ENCODE measurements at regions not wholly inside any gene's neighbourhood (a gene's known extent, or its start where the extent isn't known, plus 50 kb on each side); places are given as distances from the start of the nearest gene placed in this dataset.
"Not testable (repeated sequence)": the region's sequence is repeated elsewhere in the genome, so short reads cannot be mapped to it uniquely, and the experiment has no call there.

DNA sequence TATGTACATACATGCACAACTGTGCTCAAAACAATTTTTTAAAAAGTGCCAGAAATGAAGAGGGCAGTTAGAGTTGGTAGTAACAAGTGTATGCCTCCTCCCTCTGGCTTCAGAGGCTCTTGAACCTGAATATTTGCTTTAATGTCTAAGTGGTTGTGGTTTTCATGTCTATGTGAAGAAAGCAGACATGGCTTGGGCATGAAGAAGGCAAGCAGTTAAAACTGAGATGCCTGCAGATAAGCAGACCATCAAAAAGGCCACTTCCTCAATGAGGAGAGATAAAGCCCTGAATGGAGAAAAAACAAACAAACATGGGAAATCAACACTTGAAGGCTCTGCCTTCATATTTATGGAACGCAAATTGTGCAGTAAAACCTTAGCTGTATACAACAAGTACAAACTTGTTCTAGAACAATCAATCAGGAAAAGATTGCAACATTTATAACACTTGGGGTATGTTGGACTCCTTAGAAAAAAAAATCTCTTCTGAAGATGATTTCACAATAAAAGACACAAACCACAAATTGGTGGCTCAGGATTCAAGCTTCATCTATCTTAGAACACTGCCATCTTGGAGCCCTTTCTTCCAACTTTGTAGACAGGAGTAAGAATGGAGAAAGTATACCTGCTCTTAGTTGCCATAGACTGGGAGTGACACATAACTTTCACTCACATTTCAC lies 52.7 kb upstream of the PLA2G4A start:
- no peak for DNase-seq

DNA sequence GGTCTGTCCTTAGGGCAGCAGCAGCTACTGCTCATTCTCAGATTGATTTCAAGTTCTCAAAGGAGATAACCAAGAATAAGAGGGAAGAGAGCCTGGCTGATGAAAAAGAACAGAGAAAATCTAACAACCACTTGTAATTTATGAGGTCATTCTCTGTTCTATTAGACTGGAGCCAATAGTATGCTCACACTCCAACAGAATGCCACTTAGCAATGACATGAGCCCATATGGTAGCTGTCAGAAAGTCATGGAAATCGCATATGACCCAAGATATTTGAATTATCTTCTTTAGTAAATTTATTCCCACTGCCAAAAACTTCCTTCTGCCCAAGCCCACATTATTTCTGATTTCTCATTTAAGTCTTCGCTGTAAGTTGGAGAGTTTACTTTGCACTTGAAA lies 53.7 kb upstream of the PLA2G4A start:
- DNase-seq: no peak

DNA sequence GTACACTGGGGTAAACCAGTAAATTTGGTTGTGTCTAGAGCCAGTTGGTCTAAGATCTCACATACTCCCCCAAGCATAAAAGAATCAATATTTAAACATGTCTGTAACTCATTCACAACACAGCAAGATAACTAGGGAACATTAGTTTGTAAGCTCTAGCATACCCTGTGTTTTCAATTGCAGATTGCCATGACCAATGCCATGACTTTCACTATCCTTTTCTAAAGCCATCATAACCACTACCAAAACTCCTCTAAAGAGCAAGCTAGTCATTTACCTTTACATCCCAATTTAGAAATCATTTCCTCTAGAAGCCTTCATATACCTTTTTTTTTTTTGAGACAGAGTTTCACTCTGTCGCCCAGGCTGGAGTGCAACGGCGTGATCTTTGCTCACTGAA lies 56.5 kb upstream of the PLA2G4A start:
- no peak for DNase-seq

DNA sequence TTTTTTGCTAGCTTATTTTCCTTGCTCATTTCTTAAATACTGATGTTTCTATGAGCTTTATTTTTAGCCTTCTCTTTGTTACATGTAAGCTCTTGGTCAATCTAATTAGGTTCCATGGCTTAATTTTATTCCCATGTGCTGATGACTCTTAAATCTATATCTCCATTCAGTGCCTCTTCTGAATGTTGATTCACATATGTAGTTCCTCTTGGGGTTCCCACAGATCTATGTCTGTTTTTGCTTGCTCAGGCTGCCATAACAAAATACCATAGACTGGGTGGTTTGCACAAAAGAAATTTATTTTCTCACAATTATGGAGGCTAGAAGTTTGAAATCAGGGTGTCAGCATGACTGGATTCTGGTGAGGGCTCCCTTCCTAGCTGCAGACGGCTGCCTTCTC lies 58.3 kb upstream of the PLA2G4A start:
- DNase-seq: no peak

DNA sequence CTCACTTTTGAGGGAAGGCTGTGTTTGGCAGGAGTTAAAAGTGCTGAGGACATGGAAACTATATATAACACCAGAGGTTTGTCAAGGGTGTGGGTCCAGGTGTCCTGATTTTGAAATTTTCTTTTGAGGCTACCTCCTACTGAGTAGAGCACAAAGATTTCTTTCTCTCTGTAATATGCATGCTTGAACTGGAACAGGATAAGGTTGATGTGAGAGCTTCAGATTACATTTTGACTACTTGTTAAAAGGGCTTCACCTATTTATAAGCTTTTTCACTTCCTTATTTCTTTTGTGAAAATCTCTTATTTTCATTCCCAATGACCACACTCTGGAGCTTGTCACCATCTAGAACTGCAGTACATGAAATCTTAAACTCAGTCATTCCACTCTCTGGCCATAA lies 59.8 kb upstream of the PLA2G4A start:
- DNase-seq: no peak

DNA sequence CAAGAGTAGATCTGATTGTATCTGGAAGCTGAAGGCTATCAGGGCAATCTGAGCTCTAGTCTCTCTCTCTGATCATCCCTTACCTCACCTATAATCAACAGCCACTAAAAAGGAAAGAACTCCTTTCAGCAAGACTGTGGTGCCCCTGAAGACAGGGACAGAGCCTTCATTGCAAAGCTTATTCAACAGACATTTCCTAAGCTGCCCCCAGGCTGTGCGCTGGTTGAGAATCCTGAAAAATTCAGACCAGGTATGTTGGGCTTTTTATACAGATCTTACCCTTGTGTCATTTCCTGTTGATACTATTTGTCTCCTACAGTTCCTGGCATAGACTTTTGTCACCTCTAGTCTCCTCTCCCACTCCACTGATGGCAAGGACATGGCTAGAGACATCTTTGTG lies 63.3 kb upstream of the PLA2G4A start:
- no peak for DNase-seq

DNA sequence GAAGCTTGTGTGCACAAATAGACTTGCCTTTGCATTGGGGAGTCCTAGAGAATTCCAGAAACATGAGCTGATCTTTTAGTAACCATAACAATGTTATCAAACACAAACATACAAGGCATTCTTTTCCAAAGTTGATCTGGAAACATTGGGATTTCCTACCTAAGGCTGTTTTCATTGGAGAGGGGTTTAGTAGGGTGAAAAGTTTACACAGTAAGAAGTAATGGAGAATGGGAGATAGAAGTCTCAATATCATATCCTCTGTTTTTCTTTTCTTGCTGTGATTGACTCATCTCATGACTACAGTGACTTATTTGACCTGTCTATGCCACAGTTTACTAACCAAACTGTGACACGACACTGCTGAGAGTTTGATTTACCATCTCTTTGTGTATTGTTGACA lies 65.6 kb upstream of the PLA2G4A start:
- no peak for DNase-seq

DNA sequence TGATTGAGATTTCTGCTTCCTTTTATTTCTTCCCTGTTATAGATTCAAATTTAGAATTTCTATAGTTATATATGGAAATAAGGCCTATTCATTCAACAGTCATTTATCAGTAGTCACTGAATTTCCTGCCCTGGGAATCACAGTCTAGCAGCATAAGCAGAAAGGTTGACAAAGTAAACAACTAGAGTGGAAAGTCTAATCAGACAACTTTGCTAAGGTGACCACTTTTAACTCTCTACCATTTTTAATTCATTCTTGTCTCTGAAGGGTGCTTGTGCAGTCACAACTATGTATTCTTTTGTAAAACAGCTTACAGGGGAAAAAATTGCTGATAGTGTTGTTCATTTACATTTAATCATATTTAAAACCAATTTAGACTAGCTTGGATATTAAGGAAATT lies 66.1 kb upstream of the PLA2G4A start:
- DNase-seq: no peak

DNA sequence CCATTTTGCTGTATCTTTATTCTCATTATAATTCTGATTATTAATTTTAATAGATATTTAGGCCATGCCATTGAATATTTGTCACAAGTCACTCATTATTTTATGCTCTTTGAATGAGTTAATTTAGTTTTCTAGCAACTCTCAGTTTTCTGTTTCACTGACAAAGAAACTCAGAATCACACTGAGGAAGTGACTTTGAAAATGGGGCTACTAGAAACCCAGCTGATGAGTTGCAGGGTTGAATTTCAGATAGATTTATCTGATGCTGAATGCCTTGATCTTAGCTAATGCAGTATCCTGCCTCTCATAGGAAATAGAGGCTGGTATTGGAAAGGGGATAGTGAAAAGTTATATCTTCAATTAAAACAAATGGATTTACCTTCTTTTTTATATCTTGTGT lies 67.4 kb upstream of the PLA2G4A start:
- DNase-seq: no peak

DNA sequence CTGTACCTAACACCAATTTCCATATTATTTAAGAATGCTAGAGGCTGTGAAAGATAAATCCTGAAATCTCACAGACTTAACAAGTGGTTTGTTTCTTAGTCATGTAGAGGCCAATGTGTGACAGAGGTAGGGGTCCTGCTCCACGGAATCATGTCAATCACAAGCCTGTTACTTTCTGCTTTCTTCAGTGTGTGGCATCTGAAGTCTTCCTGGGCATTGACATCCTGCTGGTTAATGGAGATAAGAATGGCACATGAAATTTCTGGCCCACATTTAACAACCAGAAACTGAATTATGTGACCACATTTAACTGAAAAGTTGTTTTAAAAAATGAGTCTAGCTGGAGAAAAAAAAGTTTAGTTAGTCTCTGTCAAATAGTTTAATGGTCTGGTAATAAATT lies 68.3 kb upstream of the PLA2G4A start:
- DNase-seq: no peak

DNA sequence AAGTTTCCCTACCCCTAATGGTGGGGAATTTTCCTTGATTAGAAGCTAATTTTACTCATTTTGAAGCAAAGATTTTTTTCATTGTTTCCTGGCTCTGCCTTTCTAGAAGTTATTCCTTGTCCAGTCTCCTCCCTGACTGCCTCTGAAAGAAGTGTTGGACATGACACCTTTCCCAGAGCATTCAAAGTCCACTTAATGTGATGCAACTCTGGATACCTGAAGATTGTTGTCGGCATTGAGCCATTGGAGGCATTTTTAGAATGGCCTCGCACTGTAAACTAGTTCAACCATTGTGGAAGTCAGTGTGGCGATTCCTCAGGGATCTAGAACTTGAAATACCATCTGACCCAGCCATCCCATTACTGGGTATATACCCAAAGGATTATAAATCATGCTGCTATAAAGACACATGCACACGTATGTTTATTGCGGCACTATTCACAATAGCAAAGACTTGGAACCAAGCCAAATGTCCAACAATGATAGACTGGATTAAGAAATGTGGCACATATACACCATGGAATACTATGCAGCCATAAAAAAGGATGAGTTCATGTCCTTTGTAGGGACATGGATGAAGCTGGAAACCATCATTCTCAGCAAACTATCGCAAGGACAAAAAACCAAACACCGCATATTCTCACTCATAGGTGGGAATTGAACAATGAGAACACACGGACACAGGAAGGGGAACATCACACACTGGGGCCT lies 69.7 kb upstream of the PLA2G4A start:
- DNase-seq: not testable (repeated sequence)

DNA sequence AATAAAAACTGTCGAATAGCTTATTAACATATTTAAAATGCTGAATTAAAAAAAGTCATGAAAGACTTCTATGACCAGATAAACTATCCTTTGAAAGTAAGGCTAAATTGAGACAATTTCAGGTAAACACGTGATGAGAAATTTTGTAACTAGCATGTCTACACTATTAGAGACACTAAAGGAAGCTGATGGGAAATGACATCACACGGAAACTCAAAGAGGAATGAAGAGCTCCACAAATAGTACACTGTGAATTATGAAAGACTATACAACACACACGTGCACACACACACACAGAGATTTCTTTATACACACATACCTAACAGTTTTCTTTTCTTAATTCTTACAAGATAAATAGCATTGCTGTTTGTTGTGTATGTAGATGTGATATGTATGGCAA lies 70.9 kb upstream of the PLA2G4A start:
- no peak for DNase-seq

DNA sequence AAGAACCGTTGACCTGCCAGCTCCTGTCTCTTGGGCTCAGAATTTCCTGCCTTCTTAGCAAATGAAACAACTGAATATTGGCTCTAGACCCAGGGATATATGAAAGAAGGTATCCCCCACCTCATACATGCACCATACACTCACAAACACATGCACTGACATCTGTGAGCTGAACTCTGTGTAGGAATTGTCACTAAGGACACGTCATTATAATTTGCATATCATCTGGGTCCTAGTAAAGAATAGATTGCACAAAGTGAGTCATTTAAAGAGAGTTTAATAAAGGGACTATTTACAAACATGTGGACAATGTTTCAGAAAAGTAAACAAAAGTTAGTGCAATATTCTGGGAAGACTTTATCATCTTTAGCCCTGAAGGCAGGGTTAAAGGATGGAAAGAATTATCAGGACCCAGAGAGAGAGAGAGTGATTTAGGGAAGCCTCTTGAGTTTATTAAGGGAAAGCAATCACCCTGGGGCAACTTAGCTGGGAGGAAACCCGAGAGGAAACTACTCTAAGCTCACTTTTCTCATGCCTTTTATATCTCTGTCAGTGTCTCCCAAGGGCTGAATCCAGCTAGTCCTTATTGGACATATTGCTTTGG lies 74.1 kb upstream of the PLA2G4A start:
- no peak for DNase-seq

DNA sequence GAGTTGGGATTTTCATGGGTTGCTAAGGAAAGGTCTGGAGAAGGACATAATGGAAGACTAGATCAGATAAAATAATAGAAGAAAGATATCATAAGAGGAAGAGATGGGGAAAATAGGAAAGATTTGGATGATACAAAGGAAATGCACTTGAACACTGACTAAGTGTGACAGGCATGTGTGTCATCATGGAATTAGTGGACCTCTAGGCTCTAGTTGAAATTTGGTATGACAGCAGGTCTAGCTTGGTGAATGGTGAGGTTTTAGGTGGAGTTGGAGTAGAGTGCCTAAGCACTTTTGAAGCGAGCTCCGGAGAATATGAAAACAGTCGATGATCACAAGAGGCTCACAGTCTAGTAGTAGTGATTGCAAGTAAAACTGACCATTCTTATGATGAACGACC lies 73.0 kb upstream of the PTGS2 start:
- no peak for DNase-seq

DNA sequence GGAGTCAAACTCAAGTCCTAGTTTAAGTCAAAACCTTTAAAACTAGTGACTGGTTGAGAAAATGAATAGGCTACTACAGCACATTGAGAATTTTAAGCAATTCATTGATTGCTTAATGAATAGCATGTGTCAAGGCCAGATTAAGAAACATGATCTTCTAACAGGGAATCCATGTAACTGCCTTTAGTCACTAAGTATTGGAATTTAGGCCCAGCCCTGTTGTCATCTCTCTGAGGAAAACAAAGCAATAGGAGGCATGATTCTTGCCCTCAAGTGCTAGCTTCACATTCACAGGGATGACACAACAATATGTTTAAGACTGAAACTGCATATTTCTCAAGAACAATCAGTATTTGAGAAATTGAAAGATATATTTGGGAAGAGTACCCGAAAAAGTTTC lies 70.0 kb upstream of the PTGS2 start:
- DNase-seq: no peak

DNA sequence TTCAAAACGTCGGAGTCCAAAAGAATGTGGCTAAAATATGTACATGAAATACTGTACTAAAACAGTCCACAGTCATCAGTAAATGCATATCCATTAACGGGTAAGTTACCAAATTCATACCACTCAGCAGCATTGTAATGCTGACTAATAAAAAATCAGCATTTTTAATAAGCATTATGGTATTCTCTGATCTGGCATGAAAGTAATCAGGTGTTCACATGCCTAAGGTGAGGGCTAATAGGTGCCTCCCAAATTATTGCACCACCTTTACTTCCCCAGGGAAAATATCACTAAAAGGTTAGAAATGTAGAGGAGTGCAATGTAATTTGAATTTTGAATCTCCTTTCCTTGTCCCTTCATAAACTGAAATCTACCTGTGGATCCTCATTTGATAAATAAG lies 69.6 kb upstream of the PTGS2 start:
- DNase-seq: no peak

DNA sequence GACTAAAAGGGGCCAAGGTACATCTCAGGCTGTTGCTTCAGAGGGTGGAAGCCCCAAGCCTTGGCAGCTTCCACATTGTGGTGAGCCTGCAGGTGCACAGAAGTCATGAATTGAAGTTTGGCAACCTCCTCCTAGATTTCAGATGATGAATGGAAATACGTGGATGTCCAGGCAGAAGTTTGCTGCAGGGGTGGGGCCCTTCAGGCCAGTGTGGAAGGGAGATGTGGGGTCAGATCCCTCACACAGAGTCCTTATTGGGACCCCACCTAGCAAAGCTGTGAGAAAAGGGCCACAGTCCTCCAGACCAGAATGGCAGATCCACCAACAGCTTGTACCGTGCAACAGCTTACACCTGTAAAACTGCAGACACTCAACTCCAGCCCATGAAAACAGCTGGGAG lies 67.4 kb upstream of the PTGS2 start:
- no peak for DNase-seq

DNA sequence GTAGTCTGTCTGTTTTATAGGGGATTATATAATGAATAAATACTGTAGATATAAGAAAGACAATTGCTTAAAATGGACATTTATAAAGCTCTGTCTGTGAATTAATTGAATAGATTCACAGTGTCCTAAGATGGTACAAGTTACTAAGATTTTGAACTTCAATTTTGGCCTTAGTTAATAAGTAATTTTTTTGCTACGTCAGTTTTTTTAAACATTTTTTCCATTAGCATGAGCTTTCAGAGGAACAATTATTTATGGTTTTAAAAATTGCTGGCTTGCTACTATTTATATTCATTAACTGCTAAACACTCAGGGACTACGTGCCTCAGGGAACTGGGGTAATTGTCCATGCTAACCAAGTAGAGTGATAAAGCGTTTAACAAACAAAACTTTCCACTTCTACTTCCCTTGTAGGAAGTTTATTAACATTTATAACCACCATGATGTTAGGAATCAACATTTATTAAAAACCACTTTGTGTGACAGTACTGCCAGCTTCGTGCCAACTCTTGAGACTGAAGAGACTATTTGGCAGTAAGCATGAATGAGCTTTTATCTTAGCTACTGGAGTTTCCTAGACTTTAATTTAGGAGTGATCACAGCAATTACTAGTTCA lies 65.4 kb upstream of the PTGS2 start:
- no peak for DNase-seq

DNA sequence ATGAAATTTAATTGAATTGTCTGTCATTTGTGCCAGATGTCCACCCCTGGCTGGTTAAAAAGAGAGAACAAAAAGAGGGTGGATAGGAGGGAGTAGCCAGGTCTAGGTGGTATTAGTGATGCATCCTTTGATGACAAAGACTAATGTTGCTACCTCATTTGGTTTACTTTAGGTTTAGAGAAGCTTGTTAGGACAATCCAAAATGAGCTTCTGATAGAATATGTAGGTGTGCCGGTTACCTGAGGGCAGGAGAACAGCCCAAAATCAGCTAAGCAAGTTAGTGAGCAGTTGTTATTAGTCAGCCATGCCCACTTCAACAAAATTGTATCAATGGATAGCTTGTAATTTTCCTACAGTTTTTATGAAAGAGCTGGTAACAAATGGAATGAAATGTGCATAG lies 61.4 kb upstream of the PTGS2 start:
- DNase-seq: no peak

DNA sequence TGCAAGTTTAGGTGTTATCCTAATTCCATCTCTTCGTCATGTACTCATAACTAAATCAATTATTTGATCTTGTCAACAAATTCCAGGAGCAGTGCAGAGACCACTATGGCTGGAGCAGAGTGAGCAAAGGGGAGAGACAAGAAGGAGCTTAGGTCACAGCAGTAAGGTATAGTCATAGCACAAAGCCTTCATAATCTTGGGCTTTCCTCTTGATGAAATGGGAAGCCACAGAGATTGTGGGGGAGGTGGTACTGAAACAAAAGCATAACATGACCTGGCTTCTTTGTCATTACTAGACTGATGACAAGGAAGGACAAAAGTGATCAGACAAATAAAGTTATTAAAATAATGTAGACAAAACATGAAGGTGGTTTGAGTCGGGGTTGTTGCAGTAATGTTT lies 60.1 kb upstream of the PTGS2 start:
- peak; percentile 24 for DNase-seq

DNA sequence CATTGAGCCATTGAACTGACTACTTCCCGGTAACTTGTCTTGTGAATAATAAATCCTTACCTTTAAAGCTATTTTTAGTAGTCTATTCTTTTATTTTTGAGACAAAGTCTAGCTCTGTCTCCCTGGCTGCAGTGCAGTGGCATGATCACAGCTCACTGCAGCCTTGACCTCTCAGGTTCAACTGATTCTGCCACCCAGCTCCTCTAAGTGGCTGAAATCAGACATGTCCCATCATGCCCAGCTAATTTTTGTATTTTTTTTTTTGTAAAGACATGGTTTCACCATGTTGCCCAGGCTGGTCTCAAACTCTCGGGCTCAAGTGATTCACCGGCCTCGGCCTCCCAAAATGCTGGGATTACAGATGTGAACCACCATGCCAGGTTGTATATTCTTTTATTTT lies 59.3 kb upstream of the PTGS2 start:
- DNase-seq: no peak

DNA sequence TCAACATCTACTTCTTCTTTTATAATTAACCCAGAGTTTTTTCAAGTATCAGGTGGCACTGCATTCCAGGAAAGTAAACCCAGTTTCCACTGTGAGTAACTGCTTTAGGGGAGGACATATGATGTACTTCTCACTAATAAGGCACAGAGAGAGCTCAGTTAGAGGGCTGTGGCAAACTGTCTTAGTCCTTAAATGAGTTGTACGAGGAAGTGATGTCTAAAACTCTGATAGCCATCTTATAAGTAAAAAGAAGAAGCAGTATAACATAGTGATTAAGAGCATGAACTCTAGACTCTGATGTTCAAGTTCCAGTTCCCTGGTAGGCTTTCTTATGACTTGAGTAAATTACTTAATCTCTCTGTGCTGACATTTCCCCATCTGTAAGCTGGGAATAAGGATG lies 58.7 kb upstream of the PTGS2 start:
- no peak for DNase-seq

DNA sequence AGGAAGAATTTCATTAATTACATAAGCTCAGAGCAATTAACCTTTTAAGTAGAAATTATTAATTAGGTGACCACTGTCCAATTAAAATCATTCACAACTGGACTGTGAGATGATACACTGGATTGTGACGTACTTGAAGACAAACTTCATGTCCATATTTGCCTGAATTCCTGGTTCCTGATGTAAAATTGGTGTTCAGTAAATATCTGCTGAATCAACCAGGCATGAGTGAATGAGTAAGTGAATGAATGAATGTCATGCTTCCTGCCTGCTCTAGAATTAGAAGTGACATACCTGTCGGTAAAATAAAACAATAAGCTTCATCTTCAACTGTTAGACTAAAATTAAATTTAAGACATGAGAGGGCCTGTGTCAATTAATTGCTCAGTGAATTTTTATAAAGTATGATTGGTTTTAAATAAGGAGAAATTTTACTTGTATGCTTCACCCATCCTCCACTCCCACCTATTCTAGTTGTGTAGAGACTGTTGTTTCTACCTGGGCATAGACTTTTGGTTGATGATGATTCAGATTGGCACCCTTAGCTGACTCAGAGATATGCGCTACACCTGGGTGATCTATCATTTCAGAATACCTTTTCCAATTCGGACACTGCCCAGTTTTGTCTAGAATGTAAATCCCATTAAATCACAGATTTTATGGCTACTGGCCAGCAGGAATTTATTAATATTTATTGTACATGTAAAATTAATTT lies 56.9 kb upstream of the PTGS2 start:
- DNase-seq: no peak

DNA sequence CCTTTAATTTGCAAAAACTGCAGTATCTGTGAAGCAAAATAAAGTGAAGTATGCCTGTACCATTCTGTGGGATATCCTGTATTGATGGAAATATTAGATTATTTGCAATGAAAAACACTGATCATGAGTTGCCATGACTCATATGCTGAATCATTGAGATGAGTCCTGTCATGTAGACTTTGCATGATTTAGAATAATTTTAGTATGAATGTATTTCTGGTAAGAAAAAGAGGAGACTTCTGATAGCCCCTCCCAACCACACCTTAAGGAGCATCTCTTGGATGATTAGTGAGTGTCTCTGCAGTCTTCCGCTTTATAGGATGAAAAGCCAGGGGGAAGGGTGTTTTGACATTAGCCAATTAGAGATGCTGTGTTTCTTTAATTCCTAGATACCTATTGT lies 55.2 kb upstream of the PTGS2 start:
- no peak for DNase-seq
